Activated CD8-positive, alpha-beta T cell treated with anti-CD3 and anti-CD28 coated beads for 36 hours (primary cell): ENCODE measurements at regions not wholly inside any gene's neighbourhood (a gene's known extent, or its start where the extent isn't known, plus 50 kb on each side); places are given as distances from the start of the nearest gene placed in this dataset.

Experiments used
- ATAC-seq: fragments of 200-7000 bp; cut with Tn5 transposase; one replicate; pipeline ENCODE4 v1.10.0; 2021; ENCODE audit warnings: mild to moderate bottlenecking, moderate library complexity
- CTCF ChIA-PET: fragments of 350-600 bp; sonication (Branson Sonifier 250); formaldehyde crosslinking; loops from one replicate; lab custom pipeline; 2021; ENCODE audit warnings: antibody characterized with exemption; lab: Charles Lee
- POLR2A ChIA-PET: fragments of 350-600 bp; sonication (Branson Sonifier 250); formaldehyde crosslinking; loops from one replicate; lab custom pipeline; 2021; ENCODE audit warnings: antibody characterized with exemption; lab: Charles Lee
- DNase-seq: peaks from one replicate; pipeline ENCODE4 v3.0.0-alpha.2; 2020
- H3K27ac Mint-ChIP-seq: one replicate; pipeline ENCODE4 v1.8.0; 2021; ENCODE audit warnings: mild to moderate bottlenecking, mixed read lengths
- H3K27me3 Mint-ChIP-seq: one replicate; pipeline ENCODE4 v1.8.0; 2021; ENCODE audit warnings: mixed read lengths
- H3K36me3 Mint-ChIP-seq: one replicate; pipeline ENCODE4 v1.8.0; 2021; ENCODE audit warnings: low read depth, mixed read lengths
- H3K4me1 Mint-ChIP-seq: one replicate; pipeline ENCODE4 v1.8.0; 2021; ENCODE audit warnings: low read depth, mixed read lengths
- H3K4me3 Mint-ChIP-seq: one replicate; pipeline ENCODE4 v1.8.0; 2021; ENCODE audit warnings: mild to moderate bottlenecking, moderate library complexity, mixed read lengths
- H3K9me3 Mint-ChIP-seq: one replicate; pipeline ENCODE4 v1.8.0; 2021; ENCODE audit warnings: mixed read lengths
- CTCF ChIP-seq: fragments of 200-600 bp; IDR thresholded peaks from one replicate; pipeline ENCODE4 v1.8.0; 2022; ENCODE audit warnings: antibody characterized with exemption, mild to moderate bottlenecking
- intact Hi-C: fragments of 100-400 bp; cut with micrococcal nuclease; formaldehyde crosslinking; loops from one replicate; pipeline ENCODE4 v1.10.0; 2022

- ChIA-PET POLR2A (no interaction called here), CTCF (no interaction called here)
- H3K9me3 Mint-ChIP-seq = no peaks in the 10 kb centered on the region
- H3K4me1 Mint-ChIP-seq = no peaks in the 10 kb centered on the region
- intact Hi-C loops = no loop called here
- no peak for ATAC-seq
- no peak for DNase-seq
- no peak for TF ChIP-seq CTCF
- no peaks in the 10 kb centered on the region for H3K36me3 Mint-ChIP-seq
- no peak overlapping the region for H3K4me3 Mint-ChIP-seq
- peaks cover 1% of the 10 kb centered on the region for H3K27me3 Mint-ChIP-seq
- no peak overlapping the region for H3K27ac Mint-ChIP-seq
These were observed 177.9 kb downstream of the CETN3 start for GRCh38 chr5:90231688-90232087.

- H3K27me3 Mint-ChIP-seq = peaks cover 3% of the 10 kb centered on the region
- no peak overlapping the region for H3K4me3 Mint-ChIP-seq
- DNase-seq (no peak), ATAC-seq (no peak)
- no peak overlapping the region for H3K27ac Mint-ChIP-seq
- H3K36me3 Mint-ChIP-seq = no peaks in the 10 kb centered on the region
- no peaks in the 10 kb centered on the region for H3K9me3 Mint-ChIP-seq
- no peak for TF ChIP-seq CTCF
- ChIA-PET POLR2A (no interaction called here), CTCF (no interaction called here)
- no peaks in the 10 kb centered on the region for H3K4me1 Mint-ChIP-seq
- intact Hi-C loops = no loop called here
These were observed 181.9 kb downstream of the CETN3 start for GRCh38 chr5:90227683-90228082.

GRCh38 chr5:90226433-90227099 lies 183.0 kb downstream of the CETN3 start:
- ChIA-PET CTCF (no interaction called here), POLR2A (no interaction called here)
- Mint-ChIP-seq H3K27me3 (peaks cover 3% of the 10 kb centered on the region), H3K27ac (no peak overlapping the region), H3K9me3 (no peaks in the 10 kb centered on the region), H3K4me1 (no peaks in the 10 kb centered on the region), H3K4me3 (no peak overlapping the region), H3K36me3 (no peaks in the 10 kb centered on the region)
- intact Hi-C loops = no loop called here
- DNase-seq (no peak), ATAC-seq (no peak)
- no peak for TF ChIP-seq CTCF

- no peak for DNase-seq
- intact Hi-C loops = no loop called here
- no peak for ATAC-seq
- TF ChIP-seq CTCF = no peak
- Mint-ChIP-seq H3K9me3 (no peaks in the 10 kb centered on the region), H3K36me3 (no peaks in the 10 kb centered on the region), H3K27ac (no peak overlapping the region), H3K4me1 (no peaks in the 10 kb centered on the region), H3K4me3 (no peak overlapping the region), H3K27me3 (peaks cover 3% of the 10 kb centered on the region)
- POLR2A ChIA-PET = no interaction called here
- CTCF ChIA-PET = interaction anchor here (0.6 kb wide), 1 partner anchor 10 kb away, joined by 3 read pairs; no protein-coding TSS in a partner anchor
These were observed 185.2 kb downstream of the CETN3 start for GRCh38 chr5:90224342-90224741.

GRCh38 chr5:90223756-90224155 lies 185.8 kb downstream of the CETN3 start:
- Mint-ChIP-seq H3K4me3 (no peak overlapping the region), H3K4me1 (no peaks in the 10 kb centered on the region), H3K36me3 (no peaks in the 10 kb centered on the region), H3K27ac (no peak overlapping the region), H3K9me3 (no peaks in the 10 kb centered on the region), H3K27me3 (peaks cover 3% of the 10 kb centered on the region)
- TF ChIP-seq CTCF = no peak
- DNase-seq (no peak), ATAC-seq (no peak)
- POLR2A ChIA-PET = no interaction called here
- CTCF ChIA-PET = interaction anchor here (0.6 kb wide), 1 partner anchor 9 kb away, joined by 3 read pairs; no protein-coding TSS in a partner anchor
- intact Hi-C loops = no loop called here
